Left renal pelvis (tissue), 4 donors: ENCODE measurements at regions not wholly inside any gene's neighbourhood (a gene's known extent, or its start where the extent isn't known, plus 50 kb on each side); places are given as distances from the start of the nearest gene placed in this dataset.
A peak's percentile ranks its signal among the peaks of the same experiment; 100 is the strongest.
"Not testable (repeated sequence)": the region's sequence is repeated elsewhere in the genome, so short reads cannot be mapped to it uniquely, and the experiment has no call there.

ENCODE experiments used
- DNase-seq, 4 donors: peaks; one replicate each; pipeline ENCODE4 v3.0.0-alpha.2; 2013; ENCODE audit warnings: low read depth in 4 of 4, low spot score in 3 of 4

DNA sequence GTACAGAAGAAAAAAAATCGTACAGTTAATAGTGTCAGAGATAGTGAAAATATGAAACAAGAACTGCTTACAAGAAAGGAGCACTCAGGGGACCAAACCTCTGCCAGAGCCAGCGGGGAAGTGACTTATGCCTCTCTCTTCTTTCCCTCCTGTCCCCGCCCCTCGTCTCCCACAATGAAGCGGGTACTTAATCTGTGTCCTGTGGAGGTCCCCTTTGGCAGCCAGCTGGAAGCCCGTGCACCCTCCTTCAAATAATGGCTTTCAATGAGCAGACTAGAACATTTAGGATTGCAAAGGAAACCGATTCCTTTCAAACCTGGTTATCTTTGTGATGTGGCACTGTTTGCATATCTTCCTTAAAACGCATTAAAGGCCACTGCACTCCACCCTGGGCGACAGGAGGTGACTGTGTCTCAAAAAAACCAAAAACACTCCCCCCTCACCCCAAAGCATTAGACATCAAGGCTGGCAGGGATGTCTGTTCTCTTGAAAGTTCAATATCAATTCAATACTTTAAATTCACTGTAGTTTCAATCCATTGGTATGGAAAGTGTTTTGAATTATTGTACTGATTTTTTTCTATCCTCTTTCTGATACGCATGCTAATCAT is 51.7 kb downstream of the PPIAL4C start:
- not testable (repeated sequence) for DNase-seq

DNA sequence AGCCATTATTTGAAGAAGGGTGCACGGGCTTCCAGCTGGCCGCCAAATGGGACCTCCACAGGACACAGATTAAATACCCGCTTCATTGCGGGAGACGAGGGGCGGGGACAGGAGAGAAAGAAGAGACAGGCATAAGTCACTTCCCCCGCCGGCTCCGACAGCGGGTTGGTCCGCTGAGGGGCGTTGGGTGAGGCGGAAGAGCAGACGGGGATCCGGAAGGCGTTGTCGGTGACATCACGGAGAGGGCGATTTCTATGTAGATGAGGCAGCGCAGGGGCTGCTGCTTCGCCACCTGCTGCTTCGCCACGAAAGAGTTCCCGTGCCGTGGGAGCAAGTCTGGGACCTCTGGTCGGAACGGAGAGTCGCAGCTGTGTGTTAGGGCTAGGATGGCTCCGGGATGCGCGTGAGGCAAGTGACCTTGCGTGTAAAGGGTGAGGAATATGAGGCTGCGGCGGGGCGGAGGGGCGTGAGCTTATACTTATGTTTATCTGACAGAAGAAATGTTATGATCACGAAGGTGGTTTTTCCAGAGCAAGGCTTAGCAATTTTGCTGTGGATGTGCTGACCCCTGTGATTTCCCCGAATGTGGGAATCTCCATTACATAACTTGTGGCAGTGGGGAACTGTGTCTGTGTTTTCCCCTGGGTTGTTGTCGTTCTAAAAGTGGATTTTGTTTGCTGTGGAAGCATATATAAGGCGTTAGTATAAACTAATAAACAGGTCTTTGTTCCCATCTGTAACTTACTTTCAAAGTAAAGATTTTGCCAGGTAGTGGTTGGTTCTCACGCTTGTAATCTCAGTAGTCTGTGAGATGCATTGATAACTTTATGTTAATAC is 52.9 kb downstream of the PPIAL4C start:
- DNase-seq = peak; percentile 43 to 79 (median 68)

DNA sequence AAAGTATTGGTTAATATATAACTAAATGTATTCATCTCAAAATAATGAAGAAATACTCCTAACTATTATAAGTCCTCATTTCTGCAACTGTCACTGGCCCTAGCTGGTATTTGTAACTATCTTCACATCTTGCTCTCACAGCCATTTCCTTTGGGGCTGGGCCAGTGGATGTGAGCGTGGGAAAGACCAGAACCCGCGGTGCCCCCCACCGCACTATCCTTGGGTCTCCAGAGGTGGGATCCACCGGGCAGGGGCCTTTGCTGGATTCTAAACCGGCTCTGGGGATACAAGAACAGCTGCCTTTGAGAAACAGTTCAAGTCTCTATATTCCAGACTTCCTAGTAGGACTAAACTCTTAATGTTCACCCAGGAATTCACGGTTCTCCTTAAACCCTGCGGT is 54.8 kb downstream of the PPIAL4C start:
- not testable (repeated sequence) for DNase-seq

DNA sequence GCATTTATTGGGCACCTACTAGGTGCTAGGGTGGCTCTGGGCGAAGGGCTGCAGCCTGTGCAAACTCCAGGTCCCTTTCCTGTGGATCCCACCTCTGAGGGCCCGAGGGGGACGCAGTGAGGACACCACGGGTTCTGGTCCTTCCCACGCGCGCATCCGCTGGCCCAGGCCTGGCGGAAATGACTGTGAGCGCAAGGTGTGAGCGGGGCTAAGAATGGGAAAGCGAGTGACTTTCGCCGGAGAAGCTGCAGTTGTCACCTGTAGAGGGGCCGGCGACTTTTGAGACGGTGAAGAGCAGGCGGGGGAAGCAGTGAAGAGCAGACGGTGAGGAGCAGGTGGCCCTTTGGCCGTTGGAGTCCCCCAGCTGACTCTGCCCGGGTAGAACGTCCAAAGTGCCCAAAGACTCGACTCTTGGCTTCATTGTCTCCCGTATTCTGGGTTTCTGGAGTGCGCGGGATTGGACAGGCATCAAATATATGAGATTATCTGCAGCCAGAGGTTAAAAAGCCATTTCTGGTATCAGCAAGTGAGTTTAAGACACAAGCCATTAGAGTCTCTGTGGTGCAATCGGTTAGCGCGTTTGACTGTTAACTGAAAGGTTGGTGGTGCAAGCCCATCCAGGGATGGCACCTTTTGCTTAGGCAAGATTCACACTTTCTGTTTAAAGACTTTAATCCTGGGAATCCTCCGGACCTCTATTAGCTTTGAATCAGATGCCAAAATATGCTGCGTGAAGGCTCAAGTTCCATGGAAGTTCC is 55.4 kb downstream of the PPIAL4C start:
- DNase-seq = not testable (repeated sequence)

DNA sequence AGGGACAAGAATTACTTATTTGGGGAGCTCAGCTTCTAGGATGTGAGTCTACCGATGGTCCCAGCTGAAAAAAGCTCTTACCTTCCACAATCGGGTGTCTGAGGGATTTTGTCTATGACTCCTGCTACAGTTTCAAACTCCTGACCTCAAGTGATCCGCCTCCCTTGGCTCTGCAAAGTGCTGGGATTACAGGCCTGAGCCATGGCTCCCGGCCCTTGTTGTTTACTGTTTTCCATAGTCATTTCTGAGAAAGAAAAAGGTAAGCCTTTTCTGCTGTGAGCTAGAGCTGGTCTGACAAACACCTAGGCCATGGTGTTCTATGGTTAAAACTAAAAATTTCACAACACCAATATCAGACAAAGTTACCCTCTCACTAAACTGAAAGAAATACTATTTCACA is 57.5 kb downstream of the PPIAL4C start:
- not testable (repeated sequence) for DNase-seq

DNA sequence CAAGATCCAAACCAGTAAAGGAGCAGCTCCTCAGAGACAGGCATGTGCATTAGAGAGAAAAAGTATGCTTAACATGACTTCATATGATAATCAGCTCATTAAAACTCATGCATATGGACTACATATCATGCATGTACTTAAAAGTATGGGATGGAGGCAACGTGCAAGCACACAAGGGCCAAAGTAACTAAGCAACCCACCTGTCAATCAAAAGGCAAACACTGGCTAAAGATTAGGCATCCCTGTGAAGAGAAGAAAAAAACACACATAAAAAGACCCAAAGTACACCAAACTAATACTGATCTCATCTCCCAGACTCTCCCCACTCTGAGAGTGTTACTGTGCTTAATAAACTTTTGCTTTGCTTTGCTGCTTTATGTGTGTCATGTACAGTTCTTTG is 61.2 kb downstream of the PPIAL4C start:
- DNase-seq = not testable (repeated sequence)

DNA sequence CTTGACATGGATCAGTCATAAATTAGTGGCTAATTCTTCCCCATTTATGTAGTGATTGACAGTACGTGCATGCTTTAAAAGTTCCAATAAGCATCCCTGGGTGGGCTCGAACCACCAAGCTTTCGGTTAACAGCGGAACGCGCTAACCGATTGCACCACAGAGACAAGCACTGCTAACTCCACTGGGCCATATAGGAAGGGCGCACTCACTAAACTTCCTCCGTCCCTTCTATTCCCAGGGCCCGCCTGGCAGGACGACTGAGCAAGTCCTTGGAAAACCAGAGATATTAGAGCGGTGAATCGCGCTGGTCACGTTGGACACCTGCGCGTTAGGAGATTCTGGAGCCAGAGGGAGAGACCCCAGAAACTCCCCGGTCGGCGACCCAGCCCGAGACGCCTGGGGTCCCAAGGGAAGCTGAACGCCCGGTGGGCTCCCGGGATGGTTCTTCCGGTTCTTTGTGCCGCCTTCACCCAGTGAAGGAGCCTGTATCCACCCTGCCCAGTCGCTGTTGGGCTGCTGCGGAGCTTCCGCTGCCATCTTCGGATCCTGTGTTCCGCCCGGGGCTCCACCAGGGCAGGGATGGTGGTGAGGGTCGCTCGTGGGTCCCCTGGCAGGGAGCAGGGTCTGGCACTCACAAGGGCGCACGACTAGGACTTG is 62.8 kb downstream of the PPIAL4C start:
- DNase-seq = peak in 1 of 4 donors; percentile 8

DNA sequence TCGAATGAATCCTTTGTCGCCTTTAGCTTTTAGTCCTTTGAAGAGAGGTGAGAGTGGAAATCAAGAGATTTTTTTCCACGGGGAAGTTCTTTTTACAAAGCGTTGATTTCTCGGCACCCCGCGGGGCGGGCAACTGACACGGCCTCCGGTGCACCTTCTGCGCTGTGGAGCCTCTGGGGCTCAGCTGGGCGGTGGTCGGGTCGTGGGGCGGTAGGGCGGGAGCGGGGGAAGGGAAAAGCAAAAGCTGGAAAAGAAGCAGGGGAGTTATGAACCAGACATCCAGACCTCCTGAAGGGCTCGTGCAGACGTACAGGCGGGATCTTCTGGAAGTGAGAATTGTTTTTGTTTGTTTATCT is 63.3 kb downstream of the PPIAL4C start:
- peak in 1 of 4 donors; percentile 0 for DNase-seq

DNA sequence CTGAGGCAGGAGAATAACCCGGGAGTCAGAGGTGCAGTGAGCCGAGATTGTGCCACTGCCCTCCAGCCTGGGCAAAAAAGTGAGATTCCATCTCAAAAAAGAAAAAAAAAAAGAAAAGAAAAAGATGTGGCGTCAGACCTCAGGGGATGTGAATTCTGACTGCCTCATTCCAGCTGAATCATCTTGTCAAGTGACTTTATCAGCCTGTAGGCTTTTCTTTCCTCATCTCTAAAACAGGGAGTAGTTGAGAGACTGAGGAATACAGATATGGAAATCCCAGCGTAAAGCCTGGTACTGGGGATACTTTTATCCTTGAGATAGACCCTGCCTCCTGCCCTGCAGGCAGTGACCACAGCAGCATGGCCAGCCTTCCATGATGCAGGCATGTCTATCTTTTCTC is 74.1 kb downstream of the PPIAL4C start:
- not testable (repeated sequence) for DNase-seq

DNA sequence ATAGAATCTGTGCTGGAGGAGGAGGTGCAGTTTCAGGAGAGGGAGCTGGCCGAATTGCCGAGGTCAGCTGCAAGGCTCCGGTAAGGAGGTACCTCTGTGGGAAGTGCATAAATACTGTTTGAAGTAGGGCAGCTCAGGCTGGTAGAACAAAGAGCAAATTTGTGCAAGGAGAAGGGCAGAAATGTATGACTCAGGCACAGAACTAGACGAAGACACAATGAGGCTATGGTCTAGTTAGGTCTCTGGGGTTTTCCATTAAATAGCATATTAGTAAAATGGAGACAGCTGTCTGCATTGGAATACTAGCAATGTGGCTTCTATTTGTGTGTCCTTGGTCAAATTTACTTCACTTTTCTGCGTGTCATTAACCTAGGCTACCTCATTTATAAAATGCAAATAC is 74.5 kb downstream of the PPIAL4C start:
- not testable (repeated sequence) for DNase-seq

DNA sequence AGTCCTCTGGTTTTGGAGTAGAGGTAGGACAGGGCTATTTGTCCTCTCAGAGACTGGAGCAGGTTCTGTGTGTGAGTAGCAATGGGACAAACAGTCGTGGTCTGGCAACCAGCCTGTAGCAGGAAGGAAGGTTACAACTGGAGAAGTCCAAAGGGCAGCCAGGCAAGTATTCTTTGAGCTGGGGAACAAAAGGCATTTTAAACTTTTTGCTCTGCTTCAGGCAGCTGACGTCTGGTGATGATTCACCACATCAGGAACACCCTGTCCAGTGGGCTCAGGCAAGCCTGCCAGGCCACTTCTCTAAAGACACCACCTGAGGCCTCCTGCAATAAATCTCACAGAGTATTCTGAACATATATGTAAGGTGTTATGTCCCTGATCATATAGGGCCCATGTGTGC is 81.0 kb downstream of the PPIAL4C start:
- not testable (repeated sequence) for DNase-seq

DNA sequence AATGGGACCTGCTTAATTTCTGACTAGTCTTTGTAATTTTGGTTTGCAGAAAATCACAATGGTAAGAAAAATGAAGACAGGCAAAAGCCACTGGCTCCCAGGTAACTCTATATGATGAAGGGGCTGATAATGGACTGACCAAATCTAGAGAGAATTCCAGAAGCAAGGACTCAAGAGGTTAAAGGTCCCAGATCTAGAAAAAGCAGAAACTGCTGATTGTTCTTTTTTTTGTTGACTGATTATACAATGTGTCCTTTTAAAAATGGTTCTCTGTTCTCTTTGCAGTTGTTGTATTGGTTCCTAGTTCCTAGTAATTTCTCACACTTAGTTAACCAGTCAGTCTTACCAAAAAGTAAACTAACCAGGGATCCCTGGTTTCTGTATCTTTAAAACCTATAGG is 81.4 kb downstream of the PPIAL4C start:
- DNase-seq = not testable (repeated sequence)

DNA sequence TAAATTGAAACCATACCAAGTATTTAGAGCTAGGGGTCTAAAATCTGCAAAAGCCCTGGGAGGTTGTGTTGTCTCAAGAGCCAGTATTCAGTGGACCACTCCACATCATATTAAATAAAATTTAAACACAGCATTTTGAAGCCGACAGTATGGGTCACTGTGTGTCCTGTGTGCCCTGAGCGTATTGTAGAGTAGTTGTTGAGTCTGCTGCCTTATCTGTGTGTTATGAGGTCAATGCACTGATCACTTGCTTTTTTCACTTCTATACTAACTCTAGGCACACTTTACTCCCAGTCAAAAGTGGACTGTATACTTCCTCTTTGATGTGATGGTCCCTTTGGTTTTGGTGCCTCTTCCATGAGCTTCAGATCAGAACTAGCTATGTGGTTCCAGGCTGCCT is 81.9 kb downstream of the PPIAL4C start:
- not testable (repeated sequence) for DNase-seq

DNA sequence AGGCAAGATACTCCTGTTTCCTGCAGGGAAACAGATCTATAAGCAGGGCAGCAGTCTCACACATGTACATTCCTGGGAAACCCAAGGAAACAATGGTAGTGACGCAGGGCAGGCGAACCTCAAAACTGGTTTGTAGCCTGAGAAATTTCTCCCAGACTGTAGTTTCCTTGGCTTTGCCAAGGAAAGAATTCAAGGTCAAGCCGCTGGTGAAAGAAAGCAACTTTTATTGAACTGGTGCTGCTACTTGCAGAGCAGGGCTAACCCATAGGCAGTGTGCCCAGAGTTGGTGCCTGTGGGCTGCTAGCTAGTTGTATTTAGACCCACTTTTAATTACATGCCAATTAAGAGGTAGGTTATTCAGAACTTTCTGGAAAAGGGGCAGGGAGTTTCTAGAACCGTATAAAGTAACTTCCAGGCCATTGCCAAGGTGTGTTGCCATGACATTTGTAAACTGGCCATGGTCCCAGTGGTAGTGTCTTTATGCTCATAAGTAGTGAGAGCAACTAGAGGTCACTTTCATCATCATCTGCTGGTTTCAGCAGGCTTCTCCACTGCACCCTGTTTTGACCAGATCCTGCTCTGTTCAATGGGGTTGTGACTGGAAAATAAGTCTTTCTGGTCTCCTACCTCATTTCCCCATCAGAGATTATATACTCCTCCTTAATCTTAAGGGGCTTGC is 89.7 kb downstream of the PPIAL4C start:
- not testable (repeated sequence) for DNase-seq

DNA sequence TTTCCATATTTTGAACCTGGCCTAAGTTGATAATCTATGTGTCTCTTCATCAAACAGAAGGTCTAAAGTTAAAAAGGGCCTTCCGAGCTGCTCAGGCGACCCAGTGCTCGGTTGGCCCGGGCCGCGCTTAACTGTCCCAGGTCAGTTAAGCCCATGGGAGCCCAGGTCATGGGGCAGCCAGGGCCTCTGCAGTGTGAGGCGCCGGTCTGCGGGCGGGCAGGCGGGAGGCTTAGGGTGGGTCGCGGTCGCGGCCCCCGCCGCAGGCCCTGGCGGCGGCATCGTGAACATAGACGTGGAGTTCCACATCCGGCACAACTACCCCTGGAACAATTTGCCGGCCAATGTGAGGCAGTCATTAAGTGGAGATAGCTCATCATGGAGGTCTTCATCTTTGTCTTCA is 91.3 kb downstream of the PPIAL4C start:
- not testable (repeated sequence) for DNase-seq

DNA sequence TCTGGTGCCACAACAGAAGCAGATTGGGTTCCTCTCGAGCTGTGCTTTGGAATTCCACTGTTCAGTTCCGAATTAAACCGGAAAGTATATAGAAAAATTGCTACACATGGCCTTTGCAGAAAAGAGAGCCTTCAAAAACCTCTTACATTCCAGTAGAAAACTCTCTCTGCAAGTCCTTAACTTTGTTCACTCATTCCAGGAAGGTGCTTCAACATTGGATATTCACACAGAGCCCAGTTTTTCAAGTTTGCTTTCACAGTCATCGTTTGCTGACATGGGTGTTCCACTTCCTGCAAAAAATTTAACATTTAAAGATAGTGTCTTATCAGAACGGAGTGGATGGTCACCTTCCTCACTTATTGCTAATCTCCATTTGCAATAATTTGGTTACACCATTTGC is 93.7 kb downstream of the PPIAL4C start:
- not testable (repeated sequence) for DNase-seq

DNA sequence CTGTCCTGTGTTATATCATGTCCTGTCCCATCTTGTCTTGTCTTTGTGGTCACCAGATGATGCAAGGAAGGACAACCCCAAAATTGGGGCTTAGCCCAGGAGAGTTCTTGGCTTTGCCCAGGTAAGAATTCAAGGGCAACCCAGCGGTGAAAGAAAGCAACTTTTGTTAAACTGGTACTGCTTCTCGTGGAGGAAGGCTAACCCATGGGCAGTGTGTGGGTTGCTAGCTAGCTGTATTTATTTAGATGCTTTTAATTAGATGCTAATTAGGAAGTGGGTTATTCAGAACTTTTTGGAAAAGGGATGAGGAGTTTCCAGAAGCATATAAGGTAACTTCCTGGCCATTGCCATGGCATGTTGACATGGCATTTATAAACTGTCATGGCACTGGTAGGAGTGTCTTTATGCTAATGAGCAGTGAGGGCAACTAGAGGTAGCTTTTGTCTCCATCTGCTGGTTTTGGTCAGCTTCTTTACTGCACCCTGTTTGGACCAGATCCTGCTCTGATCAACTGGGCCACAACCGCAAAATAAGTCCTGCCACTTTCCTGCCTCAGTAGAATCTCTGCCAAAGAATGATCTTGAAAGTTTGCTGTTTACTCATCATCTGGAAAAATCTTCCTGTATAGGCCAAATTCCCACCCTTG is 95.8 kb upstream of the FCGR1A start:
- DNase-seq = not testable (repeated sequence)

DNA sequence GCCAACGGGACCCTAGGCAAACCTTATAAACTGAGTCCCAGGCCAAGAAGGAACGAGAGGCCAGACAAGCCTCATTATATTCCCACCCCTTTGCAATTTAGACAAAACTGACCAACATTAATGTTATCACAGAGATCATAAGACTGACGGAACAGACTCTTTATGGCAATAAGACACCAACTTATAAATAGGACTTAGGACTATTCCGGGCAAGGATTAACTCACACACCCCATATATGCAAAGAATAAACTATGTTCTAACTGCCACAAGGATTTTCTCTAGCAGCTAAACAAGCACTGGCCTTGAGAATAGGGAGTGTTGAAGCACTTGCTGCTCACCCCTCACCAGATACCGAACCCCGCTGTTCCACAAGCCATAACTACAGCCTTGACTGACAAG is 91.1 kb upstream of the FCGR1A start:
- DNase-seq = not testable (repeated sequence)

DNA sequence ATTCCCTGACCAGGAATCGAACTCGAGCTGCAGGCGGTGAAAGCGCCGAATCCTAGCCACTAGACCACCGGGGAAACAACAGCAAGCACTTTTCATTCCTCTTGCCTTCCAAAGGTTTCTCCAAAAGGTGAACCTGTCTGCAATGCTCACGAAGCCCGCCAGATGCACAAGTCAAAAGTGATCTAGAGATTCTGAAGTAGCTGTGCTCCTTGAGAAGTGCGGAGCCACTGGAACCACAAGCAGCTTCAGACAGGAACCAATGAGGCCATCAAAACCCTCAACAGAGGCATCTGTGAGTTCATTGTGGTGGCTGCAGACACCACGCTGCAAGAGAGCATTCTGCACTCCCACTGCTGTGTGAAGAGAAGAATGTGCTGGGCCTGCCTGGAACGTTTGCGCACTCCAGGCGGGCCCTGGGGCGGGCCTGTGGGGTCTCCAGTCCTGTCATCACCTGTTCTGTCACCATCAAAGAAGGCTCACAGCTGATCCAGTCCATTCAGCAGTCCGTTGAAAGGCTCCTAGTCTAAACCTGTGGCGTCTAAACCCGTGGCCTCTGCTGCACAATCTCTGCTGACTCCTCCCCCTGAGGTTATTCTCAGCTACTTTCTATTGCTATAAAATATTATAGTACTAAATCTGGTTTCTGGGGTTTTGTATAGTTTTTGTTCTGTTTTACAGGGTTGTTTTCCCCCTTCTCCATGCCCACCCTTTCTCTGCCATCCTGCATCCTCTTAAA is 89.5 kb upstream of the FCGR1A start:
- not testable (repeated sequence) for DNase-seq
